Panc1 (cell line): ENCODE measurements at regions not wholly inside any gene's neighbourhood (a gene's known extent, or its start where the extent isn't known, plus 50 kb on each side); places are given as distances from the start of the nearest gene placed in this dataset.

ENCODE experiments used
- ATAC-seq: fragments of 200-7000 bp; cut with Tn5 transposase; 2 replicates; pipeline ENCODE4 v1.9.1; 2020; ENCODE audit warnings: mild to moderate bottlenecking, moderate library complexity
- BruUV-seq: library from RNA; stranded (reverse); fragments of 400-500 nt; replicated peaks from 2 replicates; lab custom pipeline; 2021; lab: Mats Ljungman, UMichigan
- CTCF ChIA-PET: fragments of 300-600 bp; sonication (Branson Sonifier 250); formaldehyde crosslinking; loops from one replicate; lab custom pipeline; 2022; ENCODE audit warnings: antibody characterized with exemption; lab: Charles Lee
- POLR2A ChIA-PET: fragments of 300-600 bp; sonication (Branson Sonifier 250); formaldehyde crosslinking; loops from one replicate; lab custom pipeline; 2022; ENCODE audit warnings: antibody characterized with exemption; lab: Charles Lee
- DNase-seq: peaks from one replicate; pipeline ENCODE4 v3.0.0-alpha.2; 2010; ENCODE audit warnings: low read depth, low spot score
- H3K27ac ChIP-seq: 2 replicates; pipeline ENCODE4 v1.5.1; 2011; ENCODE audit warnings: mild to moderate bottlenecking, low read length, inconsistent platforms
- H3K27me3 ChIP-seq: fragments of 200-500 bp; sonication (Bioruptor generic); 2 replicates; pipeline ENCODE4 v1.6.0; 2014; ENCODE audit warnings: low read length, inconsistent platforms; ENCODE audit not compliant: control insufficient read depth, insufficient read depth
- H3K36me3 ChIP-seq: fragments of 200-500 bp; sonication (Bioruptor generic); 2 replicates; pipeline ENCODE4 v1.5.1; 2014; ENCODE audit warnings: inconsistent platforms, mild to moderate bottlenecking, low read length, moderate library complexity; ENCODE audit not compliant: control insufficient read depth, insufficient read depth
- H3K4me1 ChIP-seq: 2 replicates; pipeline ENCODE4 v1.5.1; 2011; ENCODE audit warnings: inconsistent platforms, mild to moderate bottlenecking, low read length, moderate library complexity; ENCODE audit not compliant: control insufficient read depth, insufficient read depth
- H3K4me3 ChIP-seq, 2 experiments: 2 replicates each; pipeline ENCODE4 v1.5.1; 2011 to 2012; ENCODE audit warnings: low read depth in 2 of 2, low read length in 2 of 2, mild to moderate bottlenecking in 2 of 2, inconsistent platforms in 1 of 2, moderate library complexity in 1 of 2
- H3K9me3 ChIP-seq: fragments of 200-500 bp; sonication (Bioruptor generic); 2 replicates; pipeline ENCODE4 v1.5.1; 2014; ENCODE audit warnings: low read depth, mild to moderate bottlenecking, inconsistent platforms, low read length, moderate library complexity; ENCODE audit not compliant: control insufficient read depth, insufficient read depth
- POLR2AphosphoS5 ChIP-seq: IDR thresholded peaks from 2 replicates; pipeline ENCODE4 v1.6.1; 2012; ENCODE audit warnings: mild to moderate bottlenecking, low read depth, low read length, moderate library complexity
- SIN3A ChIP-seq: IDR thresholded peaks from 2 replicates; pipeline ENCODE4 v1.6.1; 2012; ENCODE audit warnings: low read depth, mild to moderate bottlenecking, low read length, moderate library complexity, borderline replicate concordance; ENCODE audit not compliant: insufficient read depth
- TCF7L2 ChIP-seq: IDR thresholded peaks from 2 replicates; pipeline ENCODE4 v1.6.1; 2011; ENCODE audit warnings: mild to moderate bottlenecking, low read depth, low read length, inconsistent platforms
- in situ Hi-C: cut with HindIII; loops from 2 replicates; pipeline ENCODE4 v1.10.0; 2016; ENCODE audit warnings: low sequenced_read_pairs, low pct_unique_long_range_greater_than_20kb
- intact Hi-C: fragments of 100-400 bp; cut with micrococcal nuclease; formaldehyde crosslinking; loops from one replicate; pipeline ENCODE4 v1.10.0; 2022; ENCODE audit not compliant: unreplicated experiment
- TF ChIP-seq, protein P1 (sequence below): fragments of 450-650 bp; IDR thresholded peaks from 2 replicates; pipeline ENCODE4 v1.5.1; 2017; ENCODE audit warnings: mild to moderate bottlenecking
- TF ChIP-seq, protein P2 (sequence below), 2 experiments: IDR thresholded peaks; 2 replicates each; pipeline ENCODE4 v1.6.1; 2011 to 2012; ENCODE audit warnings: low read depth in 2 of 2, control low read depth in 1 of 2, low read length in 1 of 2, mild to moderate bottlenecking in 1 of 2, moderate library complexity in 1 of 2; ENCODE audit not compliant: insufficient read depth in 1 of 2

DNA sequence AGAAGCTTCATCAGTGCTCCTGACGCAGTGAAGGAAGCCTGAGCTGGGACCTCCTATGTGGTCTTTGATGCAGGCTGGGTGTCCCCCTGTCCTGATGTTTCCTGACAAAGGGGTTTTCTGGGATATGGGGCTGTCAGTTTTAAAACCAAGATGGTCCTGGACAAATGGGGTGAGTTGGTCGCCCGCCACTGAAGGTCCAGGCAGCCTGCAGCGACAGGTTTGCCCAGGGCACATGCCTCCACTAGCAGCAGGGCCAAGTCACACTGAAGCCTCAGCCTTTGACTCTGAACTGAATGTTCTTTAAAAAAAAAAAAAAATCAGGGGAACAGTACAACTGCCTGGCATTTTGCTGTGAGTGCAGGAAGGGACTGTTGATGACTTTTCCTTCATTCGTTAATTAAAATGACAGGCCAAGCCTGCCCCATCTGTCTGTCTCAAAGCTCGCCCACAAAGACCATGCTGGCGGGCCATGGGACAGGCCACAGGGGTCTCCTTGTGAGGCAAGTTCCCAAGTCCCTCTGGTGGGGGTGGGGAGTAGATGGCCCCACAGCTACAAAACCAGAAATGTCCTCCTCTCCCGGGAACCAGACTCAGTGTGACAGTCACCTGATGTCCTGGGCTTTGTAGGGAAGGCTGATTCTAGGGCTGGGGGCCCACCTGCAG, 274.8 kb downstream of the CTTN start:
- Histone ChIP-seq H3K27me3 (no peaks in the 10 kb centered on the region), H3K4me3 (no peak overlapping the region), H3K27ac (no peak overlapping the region), H3K36me3 (no peaks in the 10 kb centered on the region), H3K4me1 (no peaks in the 10 kb centered on the region), H3K9me3 (no peaks in the 10 kb centered on the region)
- intact Hi-C loops, result no loop called here
- DNase-seq, result no peak
- no peak for ATAC-seq
- TF ChIP-seq, protein P1, sequence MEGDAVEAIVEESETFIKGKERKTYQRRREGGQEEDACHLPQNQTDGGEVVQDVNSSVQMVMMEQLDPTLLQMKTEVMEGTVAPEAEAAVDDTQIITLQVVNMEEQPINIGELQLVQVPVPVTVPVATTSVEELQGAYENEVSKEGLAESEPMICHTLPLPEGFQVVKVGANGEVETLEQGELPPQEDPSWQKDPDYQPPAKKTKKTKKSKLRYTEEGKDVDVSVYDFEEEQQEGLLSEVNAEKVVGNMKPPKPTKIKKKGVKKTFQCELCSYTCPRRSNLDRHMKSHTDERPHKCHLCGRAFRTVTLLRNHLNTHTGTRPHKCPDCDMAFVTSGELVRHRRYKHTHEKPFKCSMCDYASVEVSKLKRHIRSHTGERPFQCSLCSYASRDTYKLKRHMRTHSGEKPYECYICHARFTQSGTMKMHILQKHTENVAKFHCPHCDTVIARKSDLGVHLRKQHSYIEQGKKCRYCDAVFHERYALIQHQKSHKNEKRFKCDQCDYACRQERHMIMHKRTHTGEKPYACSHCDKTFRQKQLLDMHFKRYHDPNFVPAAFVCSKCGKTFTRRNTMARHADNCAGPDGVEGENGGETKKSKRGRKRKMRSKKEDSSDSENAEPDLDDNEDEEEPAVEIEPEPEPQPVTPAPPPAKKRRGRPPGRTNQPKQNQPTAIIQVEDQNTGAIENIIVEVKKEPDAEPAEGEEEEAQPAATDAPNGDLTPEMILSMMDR, result no peak
- TF ChIP-seq POLR2AphosphoS5, result no peak
- no peak for TF ChIP-seq SIN3A
- TF ChIP-seq, protein P2, sequence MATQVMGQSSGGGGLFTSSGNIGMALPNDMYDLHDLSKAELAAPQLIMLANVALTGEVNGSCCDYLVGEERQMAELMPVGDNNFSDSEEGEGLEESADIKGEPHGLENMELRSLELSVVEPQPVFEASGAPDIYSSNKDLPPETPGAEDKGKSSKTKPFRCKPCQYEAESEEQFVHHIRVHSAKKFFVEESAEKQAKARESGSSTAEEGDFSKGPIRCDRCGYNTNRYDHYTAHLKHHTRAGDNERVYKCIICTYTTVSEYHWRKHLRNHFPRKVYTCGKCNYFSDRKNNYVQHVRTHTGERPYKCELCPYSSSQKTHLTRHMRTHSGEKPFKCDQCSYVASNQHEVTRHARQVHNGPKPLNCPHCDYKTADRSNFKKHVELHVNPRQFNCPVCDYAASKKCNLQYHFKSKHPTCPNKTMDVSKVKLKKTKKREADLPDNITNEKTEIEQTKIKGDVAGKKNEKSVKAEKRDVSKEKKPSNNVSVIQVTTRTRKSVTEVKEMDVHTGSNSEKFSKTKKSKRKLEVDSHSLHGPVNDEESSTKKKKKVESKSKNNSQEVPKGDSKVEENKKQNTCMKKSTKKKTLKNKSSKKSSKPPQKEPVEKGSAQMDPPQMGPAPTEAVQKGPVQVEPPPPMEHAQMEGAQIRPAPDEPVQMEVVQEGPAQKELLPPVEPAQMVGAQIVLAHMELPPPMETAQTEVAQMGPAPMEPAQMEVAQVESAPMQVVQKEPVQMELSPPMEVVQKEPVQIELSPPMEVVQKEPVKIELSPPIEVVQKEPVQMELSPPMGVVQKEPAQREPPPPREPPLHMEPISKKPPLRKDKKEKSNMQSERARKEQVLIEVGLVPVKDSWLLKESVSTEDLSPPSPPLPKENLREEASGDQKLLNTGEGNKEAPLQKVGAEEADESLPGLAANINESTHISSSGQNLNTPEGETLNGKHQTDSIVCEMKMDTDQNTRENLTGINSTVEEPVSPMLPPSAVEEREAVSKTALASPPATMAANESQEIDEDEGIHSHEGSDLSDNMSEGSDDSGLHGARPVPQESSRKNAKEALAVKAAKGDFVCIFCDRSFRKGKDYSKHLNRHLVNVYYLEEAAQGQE (IDR thresholded peaks at IDR 0.05; ENCODE audit: insufficient read depth in 1 of 2, low read depth in 2 of 2, low read length in 1 of 2), result no peak
- TF ChIP-seq TCF7L2, result no peak
- POLR2A ChIA-PET, result no interaction called here
- in situ Hi-C loops, result no loop called here
- CTCF ChIA-PET, result no interaction called here
- BruUV-seq, result no TSS peak

- ChIA-PET POLR2A (no interaction called here), CTCF (interaction anchor here (0.7 kb wide), 1 partner anchor 20 kb away, joined by 4 read pairs; no protein-coding TSS in a partner anchor)
- DNase-seq (no peak), ATAC-seq (no peak)
- no peaks in the 10 kb centered on the region for H3K4me1 ChIP-seq
- H3K27me3 ChIP-seq, result no peaks in the 10 kb centered on the region
- TF ChIP-seq POLR2AphosphoS5 (no peak), SIN3A (no peak)
- TF ChIP-seq, protein P2 (IDR thresholded peaks at IDR 0.05; ENCODE audit: insufficient read depth in 1 of 2, low read depth in 2 of 2, low read length in 1 of 2), result no peak
- intact Hi-C loops (no loop called here), in situ Hi-C loops (no loop called here)
- no peaks in the 10 kb centered on the region for H3K9me3 ChIP-seq
- H3K27ac ChIP-seq, result no peak overlapping the region
- BruUV-seq, result no TSS peak
- no peak overlapping the region for H3K4me3 ChIP-seq
- H3K36me3 ChIP-seq, result no peaks in the 10 kb centered on the region
These were observed 276.3 kb downstream of the CTTN start for GRCh38 chr11:70674605-70675004.
